ENCODE measurements at regions not wholly inside any gene's neighbourhood (a gene's known extent, or its start where the extent isn't known, plus 50 kb on each side); places are given as distances from the start of the nearest gene placed in this dataset.

DNA sequence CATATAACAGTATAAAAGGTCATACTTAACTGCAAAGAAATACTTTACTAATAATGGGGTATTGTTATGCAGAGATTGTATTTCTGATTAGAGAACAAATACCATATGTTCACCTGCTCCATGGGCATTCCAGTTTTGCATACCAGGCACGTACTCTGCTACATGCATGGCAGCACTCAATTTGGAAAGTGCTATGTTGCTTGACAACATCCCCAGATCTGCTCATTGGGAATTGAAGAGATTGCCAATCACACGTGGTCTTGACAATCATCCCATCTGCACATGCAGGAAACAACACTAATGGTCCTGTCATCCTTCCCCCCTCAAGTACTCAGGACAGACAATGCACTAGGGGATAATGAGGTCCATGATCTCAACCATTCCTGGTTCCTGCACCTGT, 63.4 kb upstream of the PDE4B start:
- Histone ChIP-seq H3K9ac (ENCODE audit: low read depth in 2 of 2, low read length in 2 of 2) (no peak overlapping the region), H3K36me3 (no peaks in the 10 kb centered on the region), H3K4me1 (no peaks in the 10 kb centered on the region), H3K27ac (no peak overlapping the region), H3K9me3 (no peaks in the 10 kb centered on the region), H3K4me3 (no peak overlapping the region), H3K27me3 (no peaks in the 10 kb centered on the region)
- DNase-seq: no peak
- intact Hi-C loops (cut with DNase I): no loop called here
- TF ChIP-seq, protein P1, sequence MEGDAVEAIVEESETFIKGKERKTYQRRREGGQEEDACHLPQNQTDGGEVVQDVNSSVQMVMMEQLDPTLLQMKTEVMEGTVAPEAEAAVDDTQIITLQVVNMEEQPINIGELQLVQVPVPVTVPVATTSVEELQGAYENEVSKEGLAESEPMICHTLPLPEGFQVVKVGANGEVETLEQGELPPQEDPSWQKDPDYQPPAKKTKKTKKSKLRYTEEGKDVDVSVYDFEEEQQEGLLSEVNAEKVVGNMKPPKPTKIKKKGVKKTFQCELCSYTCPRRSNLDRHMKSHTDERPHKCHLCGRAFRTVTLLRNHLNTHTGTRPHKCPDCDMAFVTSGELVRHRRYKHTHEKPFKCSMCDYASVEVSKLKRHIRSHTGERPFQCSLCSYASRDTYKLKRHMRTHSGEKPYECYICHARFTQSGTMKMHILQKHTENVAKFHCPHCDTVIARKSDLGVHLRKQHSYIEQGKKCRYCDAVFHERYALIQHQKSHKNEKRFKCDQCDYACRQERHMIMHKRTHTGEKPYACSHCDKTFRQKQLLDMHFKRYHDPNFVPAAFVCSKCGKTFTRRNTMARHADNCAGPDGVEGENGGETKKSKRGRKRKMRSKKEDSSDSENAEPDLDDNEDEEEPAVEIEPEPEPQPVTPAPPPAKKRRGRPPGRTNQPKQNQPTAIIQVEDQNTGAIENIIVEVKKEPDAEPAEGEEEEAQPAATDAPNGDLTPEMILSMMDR (IDR thresholded peaks at IDR 0.05): no peak

DNA sequence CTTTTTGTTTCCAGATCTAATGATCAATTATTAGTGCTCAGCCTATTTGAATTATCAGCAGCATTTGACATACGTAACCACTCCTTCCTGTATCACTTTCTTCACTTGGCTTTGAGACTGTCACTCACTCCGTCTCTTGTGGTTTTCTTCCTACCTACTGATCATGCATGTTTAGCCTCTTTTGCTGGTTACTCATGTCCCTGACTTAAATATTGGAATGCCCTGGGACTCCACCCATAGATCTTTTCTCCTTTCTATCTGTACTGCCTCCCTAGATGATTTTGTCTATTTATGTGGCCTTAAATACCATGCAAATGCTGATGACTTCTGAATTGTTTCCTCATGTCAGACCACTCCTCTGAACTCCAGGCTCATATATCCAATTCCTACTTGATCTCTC, 57.7 kb upstream of the PDE4B start:
- Histone ChIP-seq H3K27me3 (no peaks in the 10 kb centered on the region), H3K36me3 (no peaks in the 10 kb centered on the region), H3K4me1 (no peaks in the 10 kb centered on the region), H3K9me3 (no peaks in the 10 kb centered on the region), H3K9ac (ENCODE audit: low read depth in 2 of 2, low read length in 2 of 2) (no peak overlapping the region), H3K27ac (no peak overlapping the region), H3K4me3 (no peak overlapping the region)
- TF ChIP-seq, protein P1 (IDR thresholded peaks at IDR 0.05): no peak
- intact Hi-C loops (cut with DNase I): no loop called here
- DNase-seq: no peak

DNA sequence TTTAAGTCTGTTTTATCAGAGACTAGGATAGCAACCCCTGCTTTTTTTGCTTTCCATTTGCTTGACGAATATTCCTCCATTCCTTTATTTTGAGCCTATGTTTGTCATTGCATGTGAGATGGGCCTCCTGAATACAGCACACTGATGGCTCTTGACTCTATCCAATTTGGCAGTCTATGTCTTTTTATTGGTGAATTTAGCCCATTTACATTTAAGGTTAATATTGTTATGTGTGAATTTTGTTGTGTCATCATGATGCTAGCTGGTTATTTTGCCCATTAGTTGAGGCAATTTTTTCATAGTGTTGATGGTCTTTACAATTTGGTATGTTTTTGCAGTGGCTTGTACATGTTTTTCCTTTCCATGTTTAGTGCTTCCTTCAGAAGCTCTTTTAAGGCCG, 50.7 kb upstream of the PDE4B start:
- intact Hi-C loops (cut with DNase I): no loop called here
- H3K4me1 ChIP-seq: no peaks in the 10 kb centered on the region
- no peak for DNase-seq

More for the DNA sequence above, 50.7 kb upstream of the PDE4B start:
- TF ChIP-seq, protein P1 (IDR thresholded peaks at IDR 0.05): no peak
- no peaks in the 10 kb centered on the region for H3K36me3 ChIP-seq
- no peak overlapping the region for H3K9ac ChIP-seq (ENCODE audit: low read depth in 2 of 2, low read length in 2 of 2)
- no peaks in the 10 kb centered on the region for H3K9me3 ChIP-seq
- H3K27ac ChIP-seq: no peak overlapping the region
- H3K4me3 ChIP-seq: no peak overlapping the region
- no peaks in the 10 kb centered on the region for H3K27me3 ChIP-seq
